ENCODE measurements at regions not wholly inside any gene's neighbourhood (a gene's known extent, or its start where the extent isn't known, plus 50 kb on each side); places are given as distances from the start of the nearest gene placed in this dataset.

DNA sequence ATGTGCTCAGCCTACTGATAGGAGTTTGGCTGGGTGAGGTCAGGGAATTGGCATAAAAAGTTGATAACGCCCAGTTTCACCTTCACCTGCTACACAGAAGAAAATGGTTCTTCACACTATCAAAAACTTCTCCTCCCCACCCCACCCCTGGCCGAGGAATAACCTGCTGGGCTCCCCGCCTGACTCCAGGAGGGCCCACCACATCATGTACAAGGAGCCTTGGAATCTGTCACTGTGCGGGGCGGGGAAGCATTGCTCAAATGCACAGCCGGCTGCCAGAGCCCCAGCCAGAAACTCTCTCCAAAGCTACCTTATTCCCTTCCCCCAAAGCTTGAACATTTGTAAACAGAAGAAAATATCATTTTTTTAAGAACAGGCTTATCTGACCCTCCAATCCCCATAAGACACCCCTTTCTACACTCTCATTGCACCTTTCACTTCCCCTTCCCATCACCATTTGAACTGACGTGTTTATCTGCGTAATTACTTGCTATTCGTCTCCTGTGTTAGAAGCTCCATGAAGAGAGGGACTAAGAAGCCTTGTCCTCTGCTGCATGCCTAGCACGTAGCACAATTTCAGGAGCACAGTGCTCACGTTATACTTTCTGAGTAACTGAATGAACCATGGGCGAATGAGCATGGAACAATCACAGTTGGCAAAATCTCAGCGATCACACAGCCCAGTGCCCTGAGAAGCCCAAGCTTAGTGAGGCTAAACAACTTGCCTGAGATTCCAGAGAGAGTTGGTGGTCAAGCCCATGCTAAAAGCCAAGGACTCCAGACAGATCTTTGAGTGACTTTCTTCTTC lies 82.9 kb downstream of the HES1 start:
- no peak for DNase-seq

- no peak for DNase-seq
Measured at GRCh38 chr3:194219826-194220410, 84.0 kb downstream of the HES1 start.

DNA sequence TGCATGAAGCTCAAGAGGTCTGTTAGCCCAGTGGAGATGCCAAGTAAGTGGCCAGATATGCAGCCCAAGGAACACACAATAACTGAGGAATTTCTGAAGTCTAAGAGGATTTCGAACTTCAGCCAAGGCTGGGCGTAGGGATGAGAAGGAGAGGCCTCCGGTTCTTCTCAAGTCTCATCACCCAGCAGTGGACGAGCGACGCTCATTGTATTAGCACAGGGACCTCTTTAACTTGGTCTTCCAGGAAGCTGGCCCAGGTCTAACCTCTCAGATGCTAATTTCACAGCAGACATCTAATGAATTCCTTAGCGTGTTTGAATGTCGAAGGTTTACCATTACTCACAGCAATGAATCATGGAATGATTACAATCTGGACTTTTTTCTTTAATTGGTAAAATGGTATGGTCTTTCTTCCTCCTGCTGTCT lies 85.0 kb downstream of the HES1 start:
- DNase-seq = no peak

- DNase-seq = no peak
Measured at GRCh38 chr3:194221336-194221735, 85.4 kb downstream of the HES1 start.

DNA sequence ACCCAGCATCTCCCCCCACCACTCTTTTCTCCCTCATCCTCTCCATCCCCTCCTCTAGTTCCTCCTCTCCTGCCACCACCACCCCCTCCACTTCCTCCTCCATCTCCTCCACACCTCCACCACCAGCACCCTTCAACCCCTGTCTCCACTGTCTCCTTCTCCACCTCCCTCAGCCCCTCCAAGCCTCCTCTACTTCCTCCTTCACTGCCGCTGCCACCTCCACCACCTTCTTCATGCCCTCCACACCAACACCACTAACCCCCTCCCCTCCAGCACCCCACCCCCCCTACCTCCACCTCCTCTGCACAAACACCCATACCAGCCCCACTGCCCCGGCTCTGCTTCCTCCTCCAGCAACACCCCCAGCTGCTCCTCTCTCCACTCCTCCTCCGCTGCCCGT lies 88.0 kb downstream of the HES1 start:
- no peak for DNase-seq

- DNase-seq = no peak
Measured at GRCh38 chr3:194224471-194225417, 88.8 kb downstream of the HES1 start.

GRCh38 chr3:194225418-194225812 lies 89.5 kb downstream of the HES1 start:
- no peak for DNase-seq

DNA sequence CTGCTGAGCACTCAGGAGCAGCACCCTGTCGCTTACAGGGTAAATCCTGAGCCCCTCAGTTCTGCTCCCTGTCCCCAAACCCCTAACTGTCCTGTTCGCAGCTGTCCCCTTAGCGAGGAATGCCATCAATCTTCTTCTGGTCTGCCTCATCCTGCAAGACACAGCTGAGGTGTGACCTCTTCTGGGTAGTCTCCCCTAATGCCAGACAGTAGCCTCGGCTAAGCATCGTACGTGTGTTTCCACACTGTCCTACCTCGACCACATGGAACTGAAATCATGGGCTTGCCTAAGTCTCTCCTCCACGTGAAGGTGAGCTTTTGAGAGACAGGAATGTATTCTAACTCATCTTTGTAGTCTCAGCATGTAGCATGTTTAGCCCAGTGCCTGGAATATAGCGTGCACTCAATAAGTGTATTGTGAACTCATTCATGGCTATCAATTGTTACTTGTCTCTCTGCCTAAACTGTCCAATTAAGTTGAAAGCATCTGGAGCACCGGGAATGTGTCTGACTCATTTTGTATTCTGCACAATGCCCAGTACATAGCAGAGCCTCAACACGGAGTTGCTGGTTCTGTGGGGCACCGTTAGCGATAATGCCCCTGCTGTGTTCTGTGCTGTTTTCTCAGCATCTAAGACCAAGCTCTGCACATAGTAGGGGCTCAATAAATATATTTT lies 90.2 kb downstream of the HES1 start:
- DNase-seq = no peak

DNA sequence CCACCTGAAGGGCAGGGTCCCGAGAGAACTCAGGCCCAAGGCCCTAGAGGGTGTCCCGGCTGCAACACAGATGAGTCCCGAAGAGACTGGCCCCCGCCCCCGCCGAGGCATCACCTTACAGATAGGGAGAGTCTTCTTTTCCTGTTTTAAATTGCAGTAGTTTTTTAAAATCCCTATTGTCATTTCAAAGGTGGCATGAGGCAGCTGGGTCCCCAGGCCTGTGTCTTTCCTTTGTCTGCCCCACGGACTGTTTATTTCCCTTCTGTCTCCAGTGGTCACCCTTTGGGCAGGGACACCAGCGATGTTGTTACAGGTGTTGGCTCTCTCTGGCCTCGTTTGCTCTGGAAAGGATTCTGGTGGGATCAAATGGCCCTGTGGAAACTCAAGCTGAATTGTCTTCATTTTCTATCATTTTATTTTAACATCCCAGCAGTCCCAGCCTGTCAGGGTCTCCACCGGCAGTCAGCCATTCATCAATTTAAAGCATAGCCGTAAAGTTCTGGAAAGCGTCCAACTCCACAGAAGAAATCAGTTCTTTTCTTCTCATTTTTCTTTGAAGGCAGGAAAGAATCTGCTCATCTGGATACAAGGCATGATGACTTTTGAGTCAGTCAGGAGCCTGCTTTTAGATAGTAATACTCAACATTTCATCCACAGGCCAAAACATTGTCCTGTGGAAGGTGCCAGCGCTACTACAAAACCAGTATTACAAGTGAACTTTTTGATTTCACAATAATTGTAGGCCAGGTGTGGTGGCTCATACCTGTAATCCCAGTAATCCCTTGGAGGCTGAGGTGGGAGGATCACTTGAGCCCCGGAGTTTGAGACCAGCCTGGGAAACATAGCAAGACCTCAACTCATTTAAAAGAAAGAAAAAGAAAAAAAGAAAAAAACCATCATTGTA lies 96.2 kb downstream of the HES1 start:
- no peak for DNase-seq

DNA sequence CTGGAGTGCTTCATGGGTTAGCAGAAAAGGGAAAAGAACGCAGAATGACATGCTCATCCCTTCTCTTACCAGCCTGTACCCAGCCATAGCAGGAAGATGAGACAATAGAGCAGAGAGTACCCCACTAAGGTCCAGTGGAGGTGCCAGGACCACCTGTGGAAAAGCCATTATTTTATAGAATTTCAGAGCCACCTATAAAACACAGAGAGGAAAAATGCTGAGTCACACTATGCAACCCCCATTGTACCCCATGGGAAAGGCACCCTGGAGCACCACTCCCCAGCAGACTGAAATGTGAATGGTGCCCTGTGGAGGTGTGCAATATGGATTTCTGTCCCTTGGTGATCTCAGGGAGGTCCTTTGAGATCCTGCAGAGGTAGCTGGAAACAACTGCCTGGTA lies 97.2 kb downstream of the HES1 start:
- no peak for DNase-seq

DNA sequence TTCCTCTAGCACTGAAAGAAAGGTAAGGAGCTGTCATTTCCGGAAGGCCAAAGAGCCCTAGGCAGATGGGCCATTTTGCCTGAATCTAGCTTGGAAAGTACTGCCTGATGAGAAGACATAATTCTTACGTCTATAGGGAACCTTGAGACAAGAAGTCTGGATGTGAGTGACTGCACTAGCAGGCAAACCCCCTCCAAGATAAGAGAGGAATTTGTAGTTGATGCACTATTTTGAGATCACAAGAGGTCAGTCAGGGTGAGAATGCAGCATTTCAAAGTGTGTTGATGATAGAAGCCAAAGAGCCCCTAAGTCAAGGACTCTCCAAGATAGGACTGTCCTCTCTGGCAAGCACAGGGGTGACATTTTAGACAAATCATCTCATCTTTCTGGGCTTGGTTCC lies 99.2 kb downstream of the HES1 start:
- DNase-seq = no peak

DNA sequence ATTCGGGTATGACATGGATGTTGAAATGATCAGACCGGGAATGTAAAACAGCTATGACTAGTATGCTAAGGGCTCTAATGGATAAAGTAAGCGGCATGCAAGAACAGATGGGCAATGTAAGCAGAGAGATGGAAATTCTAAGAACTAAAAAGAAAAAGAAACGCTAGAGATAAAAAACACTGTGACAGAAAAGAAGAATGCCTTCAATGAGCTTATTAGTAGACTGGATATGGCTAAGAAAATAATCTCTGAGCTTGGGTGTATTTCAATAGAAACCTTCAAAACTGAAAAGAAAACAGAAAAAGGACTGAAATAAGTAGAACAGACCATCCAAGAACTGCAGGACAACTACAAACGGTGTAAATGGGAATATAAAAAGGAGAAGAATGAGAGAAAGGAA lies 101.2 kb downstream of the HES1 start:
- no peak for DNase-seq

DNA sequence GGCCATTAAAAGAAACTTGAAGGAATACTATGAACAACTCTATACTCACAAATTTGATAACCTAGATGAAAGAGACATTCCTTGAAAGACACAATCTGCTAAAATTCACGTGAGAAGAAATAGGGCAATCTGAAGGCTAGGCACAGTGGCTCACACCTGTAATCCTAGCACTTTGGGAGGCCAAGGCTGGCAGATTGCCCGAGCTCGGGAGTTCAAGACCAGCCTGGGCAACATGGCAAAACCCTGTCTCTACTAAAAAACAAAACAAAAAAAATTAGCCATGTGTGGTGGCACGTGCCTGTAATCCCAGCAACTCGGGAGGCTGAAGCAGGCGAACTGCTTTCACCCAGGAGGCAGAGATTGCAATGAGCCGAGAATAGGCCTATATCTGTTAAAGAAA lies 104.8 kb downstream of the HES1 start:
- no peak for DNase-seq

GRCh38 chr3:194243172-194243837 lies 107.4 kb downstream of the HES1 start:
- DNase-seq = no peak

GRCh38 chr3:194244167-194244566 lies 107.0 kb downstream of the CPN2 start:
- DNase-seq = no peak

DNA sequence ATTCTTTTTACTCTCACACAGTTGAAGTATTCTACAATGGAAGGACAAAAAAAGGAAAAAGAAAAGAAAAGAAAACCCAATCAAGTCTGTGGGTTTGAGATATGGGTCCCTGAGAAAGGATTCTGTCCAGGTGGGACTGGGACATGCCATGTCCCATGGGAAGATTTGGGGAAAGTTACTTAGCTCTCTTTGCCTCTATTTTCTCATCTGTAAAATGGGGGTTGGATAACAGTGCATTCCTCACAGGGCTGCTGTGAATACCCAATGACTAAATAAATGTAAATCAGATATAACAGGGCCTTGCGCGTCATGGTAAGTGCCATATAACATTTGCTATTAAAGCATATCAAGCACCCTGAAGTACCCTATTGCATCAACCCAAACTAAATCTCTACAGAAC lies 105.7 kb downstream of the CPN2 start:
- DNase-seq = no peak

GRCh38 chr3:194245975-194246561 lies 105.1 kb downstream of the CPN2 start:
- no peak for DNase-seq

DNA sequence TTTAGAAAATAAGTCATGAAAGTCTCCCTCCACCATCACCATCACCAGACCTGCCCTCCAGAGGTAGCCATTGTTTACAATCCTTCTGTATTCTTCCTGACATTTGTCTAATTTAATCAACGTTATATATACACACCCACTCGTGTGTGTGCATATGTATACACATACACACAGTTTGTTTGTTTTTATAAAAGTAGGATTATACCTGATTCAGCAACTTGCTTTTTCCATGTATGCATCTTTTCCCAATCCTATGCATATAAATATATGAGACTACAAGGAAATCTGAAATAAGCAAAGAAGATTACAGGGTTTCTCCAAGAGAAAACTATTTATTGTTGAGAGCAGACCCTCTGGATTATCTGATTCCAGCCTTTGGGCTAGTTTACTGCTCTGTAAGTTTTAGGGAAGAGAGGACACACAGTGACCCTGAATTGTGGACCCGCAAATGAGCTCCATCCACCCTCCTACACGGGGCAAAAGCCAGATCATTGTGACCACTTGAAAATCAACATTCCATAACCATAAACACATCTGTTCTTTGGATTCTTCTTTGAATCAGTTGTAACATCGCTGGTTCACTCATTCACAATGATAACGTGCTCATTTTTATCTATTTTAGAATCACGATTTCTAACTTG lies 104.3 kb downstream of the CPN2 start:
- DNase-seq = no peak

GRCh38 chr3:194247350-194247740 lies 103.8 kb downstream of the CPN2 start:
- DNase-seq = no peak

GRCh38 chr3:194249323-194250097 lies 101.6 kb downstream of the CPN2 start:
- DNase-seq = no peak

Data from activated CD4-positive, alpha-beta T cell treated with anti-CD3 and anti-CD28 coated beads, Interleukin-2, Interleukin-6, amounts not matched to agents 100 ng/mL and 50 ng/mL, durations not matched to agents 16 hours and 8 hours (primary cell).